GM12878 (cell line): ENCODE measurements at regions not wholly inside any gene's neighbourhood (a gene's known extent, or its start where the extent isn't known, plus 50 kb on each side); places are given as distances from the start of the nearest gene placed in this dataset.

Experiments
- ATAC-seq: fragments of 200-7000 bp; cut with Tn5 transposase; 3 replicates; pipeline ENCODE4 v1.9.1; 2020; ENCODE audit warnings: mild to moderate bottlenecking, moderate library complexity
- BruUV-seq: library from RNA; stranded (reverse); fragments of 400-500 nt; replicated peaks from 2 replicates; lab custom pipeline; 2021; lab: Mats Ljungman, UMichigan
- CTCF ChIA-PET: fragments of 300-600 bp; sonication (Branson Sonifier 250); formaldehyde crosslinking; extraction: SDS; loops from one replicate; lab custom pipeline; 2021; ENCODE audit warnings: inconsistent platforms; lab: Yijun Ruan, JAX
- POLR2A ChIA-PET: fragments of 350-600 bp; formaldehyde crosslinking; extraction: SDS; loops from one replicate; lab custom pipeline; 2021; ENCODE audit warnings: inconsistent platforms; lab: Charles Lee
- RAD21 ChIA-PET: fragments of 300-600 bp; sonication (Branson Sonifier 250); formaldehyde crosslinking; loops from one replicate; lab custom pipeline; 2023; ENCODE audit warnings: antibody characterized with exemption; ENCODE audit not compliant: unreplicated experiment; lab: Charles Lee
- SMC1A ChIA-PET: fragments of 300-600 bp; sonication (Branson Sonifier 250); formaldehyde crosslinking; loops from one replicate; lab custom pipeline; 2023; ENCODE audit not compliant: unreplicated experiment, uncharacterized antibody; lab: Charles Lee
- DNase-seq: peaks from one replicate; pipeline ENCODE4 v3.0.0-alpha.2; 2011; ENCODE audit warnings: low read depth, low spot score
- FAIRE-seq: peaks from 3 replicates; lab custom pipeline; 2011; peaks lifted over from hg19 to GRCh38; lab: Jason Lieb, UNC
- H2AFZ ChIP-seq: 2 replicates; pipeline ENCODE4 v1.6.0; 2011; ENCODE audit warnings: low read depth, low read length, control low read depth; ENCODE audit not compliant: control insufficient read depth
- H3K27ac ChIP-seq: 2 replicates; pipeline ENCODE4 v1.5.1; 2011; ENCODE audit warnings: control low read depth; ENCODE audit not compliant: control insufficient read depth, insufficient read depth
- H3K27me3 ChIP-seq, 2 experiments: replicated peaks in 1 of 2; 2 replicates each; pipeline versions ENCODE4 v1.6.0 to v1.6.1; 2011; ENCODE audit warnings: low read length in 1 of 2; ENCODE audit not compliant: control insufficient read depth in 2 of 2, insufficient read depth in 2 of 2
- H3K36me3 ChIP-seq, 2 experiments: 2 replicates each; pipeline ENCODE4 v1.5.1; 2011; ENCODE audit warnings: low read length in 1 of 2; ENCODE audit not compliant: control insufficient read depth in 2 of 2, insufficient read depth in 2 of 2
- H3K4me1 ChIP-seq: 2 replicates; pipeline ENCODE4 v1.6.1; 2011; ENCODE audit warnings: mild to moderate bottlenecking, low read length, moderate library complexity, mixed read lengths; ENCODE audit not compliant: control insufficient read depth, insufficient read depth
- H3K4me2 ChIP-seq: 2 replicates; pipeline ENCODE4 v1.6.0; 2011; ENCODE audit warnings: control low read depth; ENCODE audit not compliant: control insufficient read depth, insufficient read depth
- H3K4me3 ChIP-seq: fragments of 200-600 bp; sonication (generic); 2 replicates; pipeline ENCODE4 v1.5.1; 2016
- H3K79me2 ChIP-seq: 2 replicates; pipeline ENCODE4 v1.6.0; 2011; ENCODE audit warnings: low read length; ENCODE audit not compliant: control insufficient read depth, insufficient read depth
- H3K9ac ChIP-seq: 2 replicates; pipeline ENCODE4 v1.8.0; 2011; ENCODE audit warnings: low read length, control low read depth, mixed read lengths; ENCODE audit not compliant: control insufficient read depth, insufficient read depth
- H3K9me3 ChIP-seq: replicated peaks from 3 replicates; pipeline ENCODE4 v1.5.1; 2011; ENCODE audit warnings: mild to moderate bottlenecking, low read length; ENCODE audit not compliant: control insufficient read depth, insufficient read depth
- H4K20me1 ChIP-seq: 2 replicates; pipeline ENCODE4 v1.6.0; 2011; ENCODE audit not compliant: control insufficient read depth, insufficient read depth
- ATF7 ChIP-seq: fragments of 450-650 bp; IDR thresholded peaks from 2 replicates; pipeline ENCODE4 v1.6.1; 2016; ENCODE audit warnings: low read depth, mild to moderate bottlenecking
- CHD2 ChIP-seq: IDR thresholded peaks from 2 replicates; pipeline ENCODE4 v1.6.1; 2011; ENCODE audit warnings: low read depth, low read length, improper control_type of control experiment, borderline replicate concordance
- ESRRA ChIP-seq: IDR thresholded peaks from 2 replicates; pipeline ENCODE4 v1.6.1; 2012; ENCODE audit warnings: mild to moderate bottlenecking, low read length, improper control_type of control experiment
- FOXM1 ChIP-seq: IDR thresholded peaks from 2 replicates; pipeline ENCODE4 v1.6.1; 2012; ENCODE audit warnings: low read depth, mild to moderate bottlenecking, inconsistent platforms, low read length, moderate library complexity
- MEF2B ChIP-seq: fragments of 450-650 bp; IDR thresholded peaks from 2 replicates; pipeline ENCODE4 v1.6.1; 2018; ENCODE audit warnings: mild to moderate bottlenecking, moderate library complexity; ENCODE audit not compliant: partially characterized antibody, poor library complexity, severe bottlenecking
- MTA2 ChIP-seq: fragments of 450-650 bp; IDR thresholded peaks from 2 replicates; pipeline ENCODE4 v1.6.1; 2016; ENCODE audit warnings: low read depth, mild to moderate bottlenecking, moderate library complexity
- NFYB ChIP-seq: IDR thresholded peaks from 2 replicates; pipeline ENCODE4 v1.6.1; 2011; ENCODE audit warnings: low read depth, mild to moderate bottlenecking, low read length, improper control_type of control experiment, moderate library complexity; ENCODE audit not compliant: insufficient read depth
- PML ChIP-seq: IDR thresholded peaks from 2 replicates; pipeline ENCODE4 v1.6.1; 2012; ENCODE audit warnings: low read length, inconsistent platforms
- STAT3 ChIP-seq: IDR thresholded peaks from 2 replicates; pipeline ENCODE4 v1.6.1; 2011; ENCODE audit warnings: low read depth, low read length, improper control_type of control experiment
- ZNF207 ChIP-seq: fragments of 450-650 bp; IDR thresholded peaks from 2 replicates; pipeline ENCODE4 v1.6.1; 2014; ENCODE audit warnings: antibody characterized with exemption, mild to moderate bottlenecking, borderline replicate concordance
- ZNF384 ChIP-seq: IDR thresholded peaks from 2 replicates; pipeline ENCODE4 v1.6.1; 2012; ENCODE audit warnings: low read depth, mild to moderate bottlenecking, low read length, improper control_type of control experiment, borderline replicate concordance
- ZZZ3 ChIP-seq: IDR thresholded peaks from 2 replicates; pipeline ENCODE4 v1.6.1; 2011; ENCODE audit warnings: low read depth; ENCODE audit not compliant: control insufficient read depth, insufficient read length
- WGBS: methylation state at CpG from one replicate; pipeline ENCODE4 v1.1.6; 2016; ENCODE audit warnings: low lambda C conversion rate; ENCODE audit not compliant: insufficient replicate concordance, insufficient coverage; ENCODE audit errors: missing lambda C conversion rate; 5-methylcytosine and 5-hydroxymethylcytosine counted together
- in situ Hi-C: fragments of 300-500 bp; cut with MboI; formaldehyde crosslinking; loops from 9 replicates; pipeline ENCODE4 v1.14.3; 2018; ENCODE audit warnings: mixed read lengths
- intact Hi-C: fragments of 100-400 bp; cut with micrococcal nuclease; formaldehyde crosslinking; loops from one replicate; pipeline ENCODE4 v1.14.2; 2022; ENCODE audit not compliant: unreplicated experiment

DNA sequence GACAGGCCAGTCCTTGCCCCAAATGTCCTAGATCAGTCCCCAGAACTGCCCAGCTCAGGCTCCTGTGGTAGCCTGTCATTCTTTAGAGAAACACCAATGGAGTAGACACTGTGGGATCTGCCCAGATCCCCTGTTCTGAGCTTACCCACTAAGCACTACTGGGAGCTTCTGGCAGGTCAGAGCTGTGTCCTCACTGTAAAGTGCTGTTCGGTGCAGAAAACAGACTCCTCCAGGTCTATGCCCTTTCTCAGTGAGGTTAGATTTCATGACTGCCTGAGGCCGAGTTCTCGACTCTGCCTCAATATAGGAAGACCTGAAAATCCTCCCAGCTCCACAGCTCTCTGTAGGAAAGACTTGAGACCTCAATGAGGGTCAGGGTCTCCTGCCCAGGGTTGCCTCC, 67.5 kb upstream of the IGLL5 start:
- no peak for ATAC-seq
- Histone ChIP-seq H3K4me1 (peaks cover 28% of the 10 kb centered on the region), H3K4me2 (no peak overlapping the region), H3K9ac (no peak overlapping the region), H4K20me1 (no peaks in the 10 kb centered on the region), H3K4me3 (no peak overlapping the region), H3K36me3 (no peaks in the 10 kb centered on the region), H3K79me2 (no peaks in the 10 kb centered on the region), H3K9me3 (no peaks in the 10 kb centered on the region), H3K27ac (no peak overlapping the region; the same call in 1 of the 2 replicates), H2AFZ (no peak overlapping the region), H3K27me3 (no peaks in the 10 kb centered on the region)
- no peak for DNase-seq
- POLR2A ChIA-PET = no interaction called here
- WGBS = 59% methylated on average over 3 of the region's 3 CpGs
- CTCF ChIA-PET = interaction anchor here (1.2 to 12.2 kb wide), 6 partner anchors 10 to 135 kb away, joined by 3 to 158 read pairs (median 6); no protein-coding TSS in a partner anchor
- SMC1A ChIA-PET = interaction anchor here (1.0 to 1.9 kb wide), 6 partner anchors 10 to 138 kb away, joined by 3 to 8 read pairs (median 4); no protein-coding TSS in a partner anchor
- TF ChIP-seq ZZZ3 = no peak
- in situ Hi-C loops = loop anchor here (25.0 kb wide), 2 partner anchors 467 to 567 kb away; no protein-coding TSS in a partner anchor
- RAD21 ChIA-PET = interaction anchor here (1.1 to 2.9 kb wide), 7 partner anchors 10 to 135 kb away, joined by 3 to 14 read pairs (median 6); no protein-coding TSS in a partner anchor
- intact Hi-C loops = no loop called here
- no peak for FAIRE-seq
- no TSS peak for BruUV-seq

DNA sequence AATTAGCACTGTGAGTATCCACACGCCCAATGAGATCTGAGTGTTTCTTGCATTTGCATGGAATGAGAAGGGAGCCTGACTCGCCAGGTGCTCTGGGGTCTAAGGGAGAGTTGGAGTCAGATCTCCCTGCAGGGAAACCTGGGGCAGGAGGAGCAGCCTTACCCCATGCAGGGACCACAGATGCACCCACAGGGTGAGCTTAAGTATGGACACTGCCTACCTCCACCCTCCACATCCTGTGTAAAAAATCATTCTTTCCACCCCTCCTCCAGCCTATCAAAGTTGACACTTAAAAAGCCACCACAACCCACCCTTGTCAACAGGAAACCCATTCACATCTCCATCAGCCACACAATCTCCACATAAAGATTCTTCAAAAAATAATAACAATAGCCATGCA, 67.0 kb upstream of the IGLL5 start:
- intact Hi-C loops (no loop called here), in situ Hi-C loops (loop anchor here (25.0 kb wide), 2 partner anchors 467 to 567 kb away; no protein-coding TSS in a partner anchor)
- Histone ChIP-seq H3K9me3 (no peaks in the 10 kb centered on the region), H3K27ac (no peak overlapping the region; the same call in 1 of the 2 replicates), H3K4me1 (peaks cover 28% of the 10 kb centered on the region), H3K36me3 (no peaks in the 10 kb centered on the region), H3K79me2 (no peaks in the 10 kb centered on the region), H3K9ac (no peak overlapping the region), H3K27me3 (no peaks in the 10 kb centered on the region), H3K4me3 (no peak overlapping the region), H2AFZ (no peak overlapping the region), H3K4me2 (no peak overlapping the region), H4K20me1 (no peaks in the 10 kb centered on the region)
- no peak for TF ChIP-seq STAT3
- no peak for TF ChIP-seq MEF2B
- TF ChIP-seq ZNF207 = no peak
- no peak for TF ChIP-seq ESRRA
- no peak for TF ChIP-seq FOXM1
- no peak for TF ChIP-seq PML
- no peak for TF ChIP-seq CHD2
- no peak for TF ChIP-seq ATF7
- no peak for TF ChIP-seq MTA2
- no peak for TF ChIP-seq ZNF384
- TF ChIP-seq NFYB = no peak
- no TSS peak for BruUV-seq
- WGBS = 31% methylated on average over 2 of the region's 2 CpGs
- ChIA-PET CTCF (interaction anchor here (1.4 to 12.2 kb wide), 4 partner anchors 11 to 134 kb away, joined by 5 to 158 read pairs (median 9); no protein-coding TSS in a partner anchor), SMC1A (interaction anchor here (1.0 to 1.6 kb wide), 4 partner anchors 10 to 29 kb away, joined by 3 to 4 read pairs (median 4); no protein-coding TSS in a partner anchor), POLR2A (no interaction called here), RAD21 (interaction anchor here (1.1 to 2.9 kb wide), 5 partner anchors 28 to 134 kb away, joined by 3 to 14 read pairs (median 6); no protein-coding TSS in a partner anchor)
- no peak for FAIRE-seq
- no peak for ATAC-seq
- no peak for DNase-seq
